ENCODE measurements at regions not wholly inside any gene's neighbourhood (a gene's known extent, or its start where the extent isn't known, plus 50 kb on each side); places are given as distances from the start of the nearest gene placed in this dataset.

DNA sequence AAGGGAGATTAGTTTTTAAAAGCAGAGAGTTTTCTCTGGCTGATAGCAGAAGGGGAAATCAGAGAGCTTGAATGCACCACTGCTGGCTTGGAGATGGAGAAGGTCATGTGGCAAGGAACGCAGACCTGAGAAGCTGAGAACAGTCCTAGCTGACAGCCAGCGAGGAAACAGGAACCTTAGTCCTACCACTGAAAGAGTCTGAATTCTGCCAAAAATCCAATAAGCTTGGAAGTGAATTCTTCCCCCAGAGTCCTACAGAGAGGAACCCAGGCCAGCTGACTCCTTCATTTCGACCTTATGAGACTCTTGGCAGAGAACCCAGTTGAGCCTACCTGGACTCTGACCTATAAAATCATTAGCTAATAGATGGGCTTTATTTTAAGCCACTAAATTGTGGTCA, 371.9 kb upstream of the TNP1 start:
- no peak for DNase-seq (ENCODE audit: low read depth)

DNA sequence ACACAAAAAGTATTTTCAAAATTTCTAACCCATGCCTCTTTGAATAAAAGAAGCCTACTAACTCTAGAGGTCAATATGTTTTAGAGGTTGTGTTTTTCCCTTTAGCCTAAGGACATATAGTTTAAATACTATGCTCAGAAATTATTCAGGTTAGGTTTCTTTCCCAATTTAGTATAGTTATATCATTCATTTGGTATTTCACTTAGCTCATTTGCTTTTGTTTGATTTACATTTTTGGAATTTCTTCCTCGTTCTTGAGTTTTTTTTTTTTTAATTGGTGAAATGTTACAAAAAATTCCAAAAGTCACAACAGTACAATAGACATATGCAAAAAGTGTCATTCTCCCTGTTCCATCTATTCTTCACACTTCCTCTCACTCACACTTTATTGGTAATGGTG, 371.3 kb upstream of the TNP1 start:
- DNase-seq (ENCODE audit: low read depth): no peak

DNA sequence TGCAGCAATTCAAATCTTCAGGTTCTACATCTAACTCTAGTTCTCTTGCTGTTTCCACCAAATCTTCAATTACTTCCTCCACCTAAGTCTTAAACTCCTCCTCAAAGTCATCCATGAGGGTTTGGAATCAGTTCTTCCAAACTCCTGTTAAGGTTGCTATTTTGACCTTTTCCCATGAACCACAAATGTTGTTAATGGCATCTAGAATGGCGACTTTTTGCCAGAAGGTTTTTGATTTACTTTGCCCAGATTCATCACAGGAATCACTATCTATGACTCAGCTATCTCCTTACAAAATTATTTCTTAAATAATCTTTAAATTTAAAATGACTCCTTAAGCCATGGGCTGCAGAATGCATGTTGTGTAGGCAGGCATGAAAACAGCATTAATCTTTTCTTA, 368.9 kb upstream of the TNP1 start:
- DNase-seq (ENCODE audit: low read depth): no peak

DNA sequence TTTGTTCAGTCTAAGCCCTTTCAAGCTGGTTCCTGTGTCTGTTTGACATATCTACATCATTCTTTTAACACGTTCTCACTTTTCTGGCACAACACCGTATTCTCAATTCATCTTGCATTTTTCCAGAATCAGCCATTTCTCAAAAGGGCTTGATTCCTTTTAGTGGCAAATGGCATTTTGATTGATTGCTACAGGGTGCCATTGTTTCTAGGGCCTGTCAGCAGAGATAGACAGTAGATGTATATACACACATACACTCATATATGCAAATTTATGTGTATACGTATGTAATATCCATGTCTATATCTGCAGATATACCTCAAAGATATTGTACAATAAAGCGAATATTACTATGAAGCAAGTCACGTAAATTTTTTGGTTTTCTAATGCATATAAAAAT, 367.9 kb upstream of the TNP1 start:
- DNase-seq (ENCODE audit: low read depth): no peak

DNA sequence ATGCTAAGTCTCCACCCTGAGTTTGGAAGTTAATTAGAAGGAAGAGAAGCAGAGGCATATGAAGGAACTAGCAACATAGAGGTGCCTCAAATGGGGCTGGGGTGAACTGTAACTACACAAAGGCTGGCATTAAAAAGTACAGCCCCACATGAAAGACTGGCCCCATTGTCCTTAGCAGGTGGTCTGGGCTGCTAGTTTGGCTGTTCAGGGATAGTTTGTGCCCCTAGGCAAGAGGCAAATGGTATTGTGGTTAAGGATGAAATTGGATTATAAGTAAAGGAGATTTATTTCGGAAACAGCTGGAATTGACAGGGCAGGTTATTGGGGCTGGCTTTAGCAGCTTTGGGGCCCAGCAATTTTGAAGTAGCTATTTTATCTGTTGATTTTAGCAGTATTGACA, 365.7 kb upstream of the TNP1 start:
- no peak for DNase-seq (ENCODE audit: low read depth)

DNA sequence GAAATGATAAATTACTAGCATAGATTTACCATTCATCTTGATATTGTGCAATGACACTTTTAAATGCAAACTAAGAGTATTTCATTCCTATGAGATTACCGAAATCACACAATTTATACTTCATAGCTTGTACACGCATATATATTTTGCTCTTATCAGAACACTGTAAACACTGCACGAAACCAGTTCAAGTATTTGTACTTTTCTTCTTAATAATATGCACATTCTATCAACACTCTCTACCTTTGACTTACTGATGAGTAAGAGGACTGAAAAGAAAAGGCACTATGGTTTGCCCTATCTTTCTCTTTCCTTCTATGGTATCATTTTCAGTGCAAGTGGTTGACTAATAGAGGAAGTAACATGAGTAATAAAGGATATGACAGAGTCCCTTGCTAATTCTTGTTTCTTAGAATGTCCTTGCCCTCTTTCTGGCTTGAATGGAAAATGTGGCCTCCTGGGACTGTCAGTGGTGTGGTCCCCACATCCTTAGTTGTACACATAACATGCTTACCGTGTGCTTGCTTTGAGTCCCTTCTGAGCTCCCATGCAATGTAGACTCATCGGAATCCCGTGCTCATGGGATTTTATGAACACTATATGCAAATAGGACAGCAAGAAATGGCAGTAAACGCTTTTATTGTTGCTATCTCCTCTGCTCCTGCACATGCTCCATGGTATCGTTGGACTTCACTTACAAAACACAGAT, 363.5 kb upstream of the TNP1 start:
- DNase-seq (ENCODE audit: low read depth): peak; percentile 4

DNA sequence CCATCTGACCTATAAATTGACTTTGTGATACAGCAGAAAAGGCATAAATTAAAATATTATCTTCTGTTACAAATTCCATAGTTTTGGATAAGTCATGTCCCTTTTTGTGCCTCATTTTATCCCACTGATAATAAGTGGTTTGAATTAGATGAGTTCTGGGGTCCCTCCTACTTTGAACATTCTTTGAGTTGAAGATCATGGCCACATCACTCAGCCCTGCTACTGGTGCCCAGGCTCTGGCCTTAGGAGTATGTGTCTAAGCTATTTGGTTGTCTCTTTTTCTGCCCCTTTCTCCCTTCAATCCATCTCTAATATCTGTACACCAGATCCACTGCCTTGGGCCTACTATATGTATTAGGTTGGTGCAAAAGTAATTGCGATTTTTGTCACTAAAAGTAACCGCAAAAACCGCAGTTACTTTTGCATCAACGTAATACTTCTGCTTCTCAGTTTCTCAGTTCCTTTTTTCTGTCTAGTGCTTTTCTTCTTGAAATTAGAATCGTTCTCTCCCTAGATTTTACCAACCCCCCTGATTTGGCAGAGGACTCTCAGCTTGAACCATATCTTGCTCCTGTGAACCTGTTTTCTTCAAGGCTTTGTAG, 362.5 kb upstream of the TNP1 start:
- no peak for DNase-seq (ENCODE audit: low read depth)

DNA sequence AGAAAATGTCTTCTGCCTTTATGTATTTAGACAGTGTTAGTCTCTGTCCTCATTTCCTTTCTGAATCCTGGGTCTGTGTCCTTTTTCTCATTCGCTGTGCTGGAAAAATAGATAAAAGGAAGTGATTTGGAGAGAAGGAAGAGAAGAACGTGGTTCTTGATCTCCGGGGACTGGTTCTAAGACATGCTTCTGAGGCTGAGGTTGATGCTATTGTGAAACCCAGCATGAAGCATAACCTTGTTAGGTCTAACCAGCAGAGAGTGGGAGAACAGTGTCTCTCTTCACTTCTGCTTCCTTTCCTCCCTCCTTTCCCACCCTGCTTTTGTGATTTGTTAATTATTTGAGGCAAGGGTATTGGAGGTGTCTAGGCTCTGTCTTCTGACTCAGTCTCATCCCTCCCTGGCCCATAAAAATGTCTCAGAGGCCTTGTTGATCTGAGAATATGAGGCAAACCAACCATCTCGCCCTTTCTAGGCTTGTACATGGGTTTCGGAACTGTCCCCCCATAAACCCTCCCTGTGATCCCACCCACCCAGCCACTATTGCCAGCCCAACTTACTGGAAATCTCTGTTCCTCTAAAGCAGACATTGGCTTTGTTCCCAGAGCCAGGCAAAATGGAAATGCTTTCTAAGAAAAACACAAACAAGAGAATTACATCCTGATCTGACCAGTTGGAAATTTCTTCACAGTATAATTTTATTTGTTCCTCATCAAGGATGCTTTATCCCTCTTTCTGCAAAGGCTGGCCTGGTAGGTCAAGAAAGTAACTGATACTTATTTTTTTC, 360.6 kb upstream of the TNP1 start:
- DNase-seq (ENCODE audit: low read depth): no peak

DNA sequence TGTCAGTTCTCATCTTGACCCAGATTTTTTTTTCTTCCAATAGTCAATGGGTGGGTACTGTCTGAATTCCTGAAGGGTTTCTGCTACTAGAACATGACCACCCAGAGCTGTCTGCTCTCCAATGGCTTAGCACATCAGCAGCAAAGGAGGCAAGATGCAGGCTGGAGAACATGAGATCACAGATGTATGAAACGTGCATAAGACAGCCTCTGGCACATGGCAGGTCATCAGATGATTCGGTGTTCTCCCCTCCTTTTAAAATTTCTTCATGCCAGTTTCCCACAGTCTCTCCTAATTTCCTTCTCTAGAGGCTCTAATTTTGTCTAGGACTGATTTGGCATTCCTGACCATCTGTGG, 359.3 kb upstream of the TNP1 start:
- DNase-seq (ENCODE audit: low read depth): no peak

DNA sequence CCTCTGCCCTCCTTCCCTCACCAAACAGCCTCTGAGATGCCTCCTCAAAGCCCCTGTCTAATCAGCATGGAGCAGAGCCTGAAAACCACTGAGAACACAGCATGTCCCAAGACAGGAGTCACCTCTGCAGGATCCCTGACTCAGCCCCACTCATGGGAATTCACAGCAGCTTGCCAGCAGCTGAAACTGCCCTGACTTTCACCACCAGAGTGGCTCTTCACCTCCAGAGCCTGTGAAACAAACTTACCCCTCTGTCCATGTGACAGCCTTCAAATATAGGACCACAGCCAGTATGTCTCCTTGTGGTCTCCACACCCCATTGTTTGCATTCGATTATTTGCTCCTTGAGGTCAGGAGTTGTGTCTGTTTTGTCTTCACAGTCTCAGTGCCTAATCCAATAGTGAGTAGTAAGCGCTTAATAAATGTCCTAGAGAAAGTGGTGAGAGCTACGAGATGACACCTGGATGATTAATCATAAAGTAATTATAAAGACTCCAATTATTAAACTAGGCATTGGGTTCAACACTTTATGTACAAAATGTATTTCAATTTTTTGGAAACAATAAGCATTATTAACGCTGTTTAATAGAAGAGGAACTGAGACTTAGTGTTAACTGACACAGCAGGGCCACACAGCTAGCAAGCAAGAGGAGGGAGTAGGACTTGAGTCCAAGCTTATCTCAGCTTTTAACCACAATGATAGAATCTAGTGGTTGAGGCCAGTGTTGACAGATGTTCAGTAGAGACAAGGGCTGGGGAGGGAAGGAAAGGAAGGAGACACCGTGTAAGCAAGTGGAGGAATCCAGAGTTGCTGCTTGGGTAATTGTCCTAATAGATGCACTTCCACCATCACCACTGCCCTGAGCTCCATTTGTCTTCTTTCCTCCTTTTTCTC, 358.7 kb upstream of the TNP1 start:
- no peak for DNase-seq (ENCODE audit: low read depth)

DNA sequence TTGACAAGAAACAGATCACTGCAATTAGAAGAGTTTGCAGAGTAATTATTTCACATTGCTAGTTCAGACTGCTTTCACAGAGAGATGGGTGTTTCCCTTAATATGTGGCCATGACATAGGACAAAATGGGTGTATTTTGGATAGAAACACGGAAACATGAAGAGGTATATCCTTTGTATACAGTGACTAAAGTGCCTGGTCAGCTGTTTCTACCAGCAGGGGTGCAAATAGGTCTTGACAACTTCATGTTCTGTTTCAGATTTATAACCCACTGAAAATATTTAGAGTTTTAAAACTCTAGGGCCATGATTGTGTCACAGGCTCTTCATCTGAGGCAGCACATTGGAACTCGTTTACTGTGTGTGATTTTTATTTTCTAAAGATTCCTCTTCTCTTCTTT, 357.1 kb upstream of the TNP1 start:
- DNase-seq (ENCODE audit: low read depth): no peak

DNA sequence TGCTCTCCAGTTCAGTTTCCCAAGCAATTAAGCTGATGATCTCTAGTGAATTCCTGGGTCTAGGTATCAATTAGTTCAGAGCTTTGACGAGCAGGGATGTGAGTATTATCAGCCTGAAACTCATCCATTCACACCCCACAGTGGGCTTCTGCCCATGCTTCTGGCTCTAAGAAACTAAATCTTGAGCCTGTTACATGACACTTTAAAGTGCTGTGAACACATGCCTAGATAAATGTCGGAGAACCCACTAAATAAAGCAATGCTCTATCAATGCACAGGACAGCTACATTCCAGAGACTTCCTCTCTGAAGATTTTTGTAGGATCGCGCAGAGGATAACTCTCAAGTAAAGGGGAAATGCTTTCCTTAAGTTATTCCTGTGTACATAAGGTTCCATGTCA, 356.5 kb upstream of the TNP1 start:
- no peak for DNase-seq (ENCODE audit: low read depth)

DNA sequence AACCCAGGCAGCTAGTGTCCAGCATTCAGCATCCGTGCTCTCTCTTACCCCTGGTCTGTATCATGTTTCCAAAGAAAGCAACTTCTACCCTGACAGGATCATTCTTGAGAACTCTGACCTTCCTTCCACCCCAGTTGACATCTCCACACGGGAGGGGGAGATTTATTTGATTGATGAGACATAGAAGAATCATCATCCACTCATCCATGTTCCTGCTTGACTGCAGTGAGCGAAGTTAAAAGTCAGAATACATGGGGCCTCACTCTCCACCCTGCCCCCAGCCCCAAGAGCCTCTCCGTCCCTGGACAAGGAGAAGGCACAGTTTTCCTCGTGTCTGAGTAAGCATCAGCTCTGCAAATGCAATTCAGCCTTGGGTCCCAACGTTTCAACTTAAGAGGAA, 356.0 kb upstream of the TNP1 start:
- no peak for DNase-seq (ENCODE audit: low read depth)

DNA sequence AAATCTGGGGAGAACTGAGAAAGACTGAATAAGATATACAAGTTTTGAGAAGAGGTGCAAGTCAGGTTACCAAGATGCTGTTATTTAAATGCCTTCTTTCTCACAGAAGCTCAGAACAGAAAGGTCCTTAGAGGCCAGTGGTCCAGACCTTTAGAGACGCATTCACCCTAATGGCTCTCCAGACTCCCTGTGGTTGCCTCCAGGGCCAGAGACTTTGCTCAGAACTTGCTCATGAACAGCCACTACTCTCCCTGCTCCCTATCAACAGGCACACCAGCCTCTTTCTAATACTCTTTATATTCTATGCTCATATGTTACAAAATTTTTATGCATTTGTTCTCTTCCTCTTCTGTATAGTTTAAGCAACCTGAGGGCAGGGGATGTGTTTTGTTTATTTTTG, 349.0 kb upstream of the TNP1 start:
- DNase-seq (ENCODE audit: low read depth): no peak

DNA sequence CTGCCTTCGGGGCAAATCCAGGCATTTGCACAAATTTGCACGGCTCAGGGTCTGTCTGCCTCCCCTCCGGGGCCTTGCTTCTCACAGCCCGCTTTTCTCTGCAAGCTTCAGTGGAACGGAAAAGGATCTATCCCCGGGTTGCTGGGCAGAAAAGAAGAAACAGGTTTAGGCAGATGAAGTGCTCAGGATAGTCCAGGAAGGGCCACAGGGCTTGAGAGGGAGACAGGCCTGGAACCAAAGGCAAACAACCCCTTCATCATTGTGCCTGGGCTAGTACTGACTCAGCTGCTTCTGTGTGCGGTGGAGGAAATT, 347.8 kb upstream of the TNP1 start:
- DNase-seq (ENCODE audit: low read depth): no peak

DNA sequence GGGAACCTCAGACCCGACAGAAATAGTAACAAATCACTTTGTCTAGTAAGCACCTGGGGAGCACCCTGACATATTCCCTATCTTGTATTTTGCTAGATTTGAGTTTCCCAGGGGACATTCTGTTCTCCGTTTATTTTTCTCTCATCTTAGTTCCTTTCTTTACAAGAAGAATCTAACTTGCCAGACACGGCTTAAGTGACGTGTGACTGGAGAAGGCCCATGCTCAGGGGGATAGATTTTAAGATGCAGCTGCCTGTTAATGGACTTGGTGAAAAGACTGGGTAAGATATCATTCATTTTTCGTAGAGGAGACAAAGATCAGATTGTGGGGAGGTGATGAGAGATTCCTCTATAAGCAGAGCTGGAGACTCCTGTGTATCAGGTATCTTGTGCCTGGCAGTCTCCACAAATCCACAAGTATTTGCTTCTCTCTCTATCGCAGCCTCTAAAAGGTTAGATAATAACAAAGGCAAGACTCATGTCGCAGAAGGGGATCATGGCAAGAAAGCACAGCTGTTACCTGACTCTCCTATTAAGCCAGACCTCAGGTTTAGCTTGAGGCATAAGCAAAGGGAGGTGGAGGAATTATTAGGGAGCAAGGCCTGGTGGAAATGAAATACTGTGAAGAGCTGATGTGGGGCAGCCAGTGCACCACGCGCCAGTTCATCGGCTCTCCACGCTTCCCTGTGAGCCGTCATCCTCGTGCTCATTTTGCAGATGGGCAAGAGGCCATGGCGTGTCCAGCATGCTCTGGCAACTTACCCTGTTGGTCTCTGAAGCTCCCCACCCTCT, 347.2 kb upstream of the TNP1 start:
- DNase-seq (ENCODE audit: low read depth): no peak

DNA sequence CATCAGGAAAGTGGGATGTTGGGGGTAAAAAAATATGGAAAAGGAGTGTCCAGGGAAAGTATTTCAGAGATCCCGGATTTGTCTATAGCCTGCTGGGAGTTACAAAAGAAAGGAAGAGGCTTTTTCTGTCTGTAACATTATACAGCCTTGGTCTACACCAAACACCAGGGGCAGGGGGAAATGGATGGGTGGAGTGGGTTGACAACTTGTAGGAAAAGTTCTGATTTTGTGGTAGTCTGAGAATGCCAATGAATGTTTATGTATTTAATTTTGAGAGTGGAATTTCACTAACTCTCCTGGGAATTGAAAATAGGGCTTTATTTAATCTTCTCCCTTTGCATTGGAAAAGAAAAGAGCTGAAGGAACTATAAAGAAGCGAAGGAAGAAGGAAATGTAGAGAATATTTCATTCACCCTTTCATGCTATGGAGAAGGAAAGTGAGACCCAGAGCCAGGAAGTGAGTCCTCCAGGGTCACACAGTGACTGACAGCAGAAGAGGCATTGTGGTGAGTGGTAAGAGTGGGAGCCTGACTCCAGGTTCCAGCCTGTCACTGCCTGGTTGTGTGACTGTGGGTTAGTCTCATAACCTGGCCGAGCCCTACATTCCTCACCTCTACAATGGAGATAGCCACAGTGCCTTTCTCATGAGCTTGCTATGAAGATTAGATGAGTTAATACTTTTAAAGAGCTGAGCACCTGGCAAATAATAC, 346.3 kb upstream of the TNP1 start:
- no peak for DNase-seq (ENCODE audit: low read depth)

DNA sequence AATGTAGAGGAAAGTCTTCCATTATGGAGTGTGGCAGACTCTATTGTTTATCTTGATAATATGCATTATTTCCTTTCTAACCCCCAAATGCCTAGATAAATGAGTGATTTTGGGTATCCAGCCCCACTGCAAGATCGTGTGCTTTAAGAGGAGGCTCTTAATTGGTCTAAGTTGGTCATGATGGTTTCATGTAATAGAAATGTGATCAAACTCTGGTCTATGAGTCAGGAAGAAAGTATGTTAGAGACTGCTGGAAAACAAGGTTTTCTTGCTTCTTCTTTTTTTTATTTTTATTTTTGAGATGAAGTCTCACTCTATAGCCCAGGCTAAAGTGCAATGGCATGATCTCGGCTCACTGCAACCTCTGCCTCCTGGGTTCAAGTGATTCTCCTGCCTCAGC, 344.5 kb upstream of the TNP1 start:
- no peak for DNase-seq (ENCODE audit: low read depth)

DNA sequence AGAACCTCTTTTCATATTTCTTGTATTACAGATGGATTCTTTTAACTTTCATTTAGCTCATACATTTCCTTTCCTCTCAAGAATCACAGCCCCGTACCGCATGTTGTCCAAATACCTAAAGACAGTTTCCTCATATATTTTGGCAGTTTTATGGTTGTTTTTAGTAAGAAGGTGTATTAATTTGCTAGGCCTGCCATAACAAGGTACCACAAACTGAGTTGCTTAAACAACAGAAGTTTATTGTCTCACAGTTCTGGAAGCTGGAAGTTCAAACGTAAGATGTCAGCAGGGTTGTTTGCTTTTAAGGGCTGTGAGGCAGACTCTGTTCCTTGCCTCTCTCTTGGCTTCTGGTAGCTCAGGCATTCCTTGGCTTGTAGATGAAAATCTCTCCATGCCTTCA, 343.2 kb upstream of the TNP1 start:
- DNase-seq (ENCODE audit: low read depth): no peak

DNA sequence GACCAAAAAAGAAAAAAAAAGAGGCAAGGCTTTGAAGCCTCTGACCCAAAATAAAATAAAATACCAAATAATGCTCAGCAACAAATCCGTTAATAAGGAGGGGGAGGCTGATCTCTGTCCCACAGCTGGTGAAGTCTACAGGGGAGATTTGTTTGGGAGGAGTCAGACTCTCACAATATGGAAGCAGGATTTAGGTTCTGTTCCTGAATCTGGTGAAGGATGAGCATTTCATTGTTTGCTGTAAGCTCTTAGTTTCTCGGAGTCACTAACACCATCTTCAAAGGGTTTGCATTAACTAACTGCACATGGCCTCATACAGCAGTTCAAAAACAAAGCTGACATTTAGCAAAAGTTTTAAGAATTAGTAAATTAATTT, 339.4 kb upstream of the TNP1 start:
- DNase-seq (ENCODE audit: low read depth): no peak

All from stimulated activated CD8-positive, alpha-beta memory T cell treated with anti-CD3 and anti-CD28 coated beads, Interleukin-4, amount 100 ng/mL, for 24 hours (primary cell).